Panc1 (cell line): ENCODE measurements at regions not wholly inside any gene's neighbourhood (a gene's known extent, or its start where the extent isn't known, plus 50 kb on each side); places are given as distances from the start of the nearest gene placed in this dataset.

Source experiments
- ATAC-seq: fragments of 200-7000 bp; cut with Tn5 transposase; 2 replicates; pipeline ENCODE4 v1.9.1; 2020; ENCODE audit warnings: mild to moderate bottlenecking, moderate library complexity
- BruUV-seq: library from RNA; stranded (reverse); fragments of 400-500 nt; replicated peaks from 2 replicates; lab custom pipeline; 2021; lab: Mats Ljungman, UMichigan
- CTCF ChIA-PET: fragments of 300-600 bp; sonication (Branson Sonifier 250); formaldehyde crosslinking; loops from one replicate; lab custom pipeline; 2022; ENCODE audit warnings: antibody characterized with exemption; lab: Charles Lee
- POLR2A ChIA-PET: fragments of 300-600 bp; sonication (Branson Sonifier 250); formaldehyde crosslinking; loops from one replicate; lab custom pipeline; 2022; ENCODE audit warnings: antibody characterized with exemption; lab: Charles Lee
- DNase-seq: peaks from one replicate; pipeline ENCODE4 v3.0.0-alpha.2; 2010; ENCODE audit warnings: low read depth, low spot score
- H3K27ac ChIP-seq: 2 replicates; pipeline ENCODE4 v1.5.1; 2011; ENCODE audit warnings: mild to moderate bottlenecking, low read length, inconsistent platforms
- H3K27me3 ChIP-seq: fragments of 200-500 bp; sonication (Bioruptor generic); 2 replicates; pipeline ENCODE4 v1.6.0; 2014; ENCODE audit warnings: low read length, inconsistent platforms; ENCODE audit not compliant: control insufficient read depth, insufficient read depth
- H3K36me3 ChIP-seq: fragments of 200-500 bp; sonication (Bioruptor generic); 2 replicates; pipeline ENCODE4 v1.5.1; 2014; ENCODE audit warnings: inconsistent platforms, mild to moderate bottlenecking, low read length, moderate library complexity; ENCODE audit not compliant: control insufficient read depth, insufficient read depth
- H3K4me1 ChIP-seq: 2 replicates; pipeline ENCODE4 v1.5.1; 2011; ENCODE audit warnings: inconsistent platforms, mild to moderate bottlenecking, low read length, moderate library complexity; ENCODE audit not compliant: control insufficient read depth, insufficient read depth
- H3K4me3 ChIP-seq, 2 experiments: 2 replicates each; pipeline ENCODE4 v1.5.1; 2011 to 2012; ENCODE audit warnings: low read depth in 2 of 2, low read length in 2 of 2, mild to moderate bottlenecking in 2 of 2, inconsistent platforms in 1 of 2, moderate library complexity in 1 of 2
- H3K9me3 ChIP-seq: fragments of 200-500 bp; sonication (Bioruptor generic); 2 replicates; pipeline ENCODE4 v1.5.1; 2014; ENCODE audit warnings: low read depth, mild to moderate bottlenecking, inconsistent platforms, low read length, moderate library complexity; ENCODE audit not compliant: control insufficient read depth, insufficient read depth
- POLR2AphosphoS5 ChIP-seq: IDR thresholded peaks from 2 replicates; pipeline ENCODE4 v1.6.1; 2012; ENCODE audit warnings: mild to moderate bottlenecking, low read depth, low read length, moderate library complexity
- SIN3A ChIP-seq: IDR thresholded peaks from 2 replicates; pipeline ENCODE4 v1.6.1; 2012; ENCODE audit warnings: low read depth, mild to moderate bottlenecking, low read length, moderate library complexity, borderline replicate concordance; ENCODE audit not compliant: insufficient read depth
- TCF7L2 ChIP-seq: IDR thresholded peaks from 2 replicates; pipeline ENCODE4 v1.6.1; 2011; ENCODE audit warnings: mild to moderate bottlenecking, low read depth, low read length, inconsistent platforms
- in situ Hi-C: cut with HindIII; loops from 2 replicates; pipeline ENCODE4 v1.10.0; 2016; ENCODE audit warnings: low sequenced_read_pairs, low pct_unique_long_range_greater_than_20kb
- intact Hi-C: fragments of 100-400 bp; cut with micrococcal nuclease; formaldehyde crosslinking; loops from one replicate; pipeline ENCODE4 v1.10.0; 2022; ENCODE audit not compliant: unreplicated experiment
- TF ChIP-seq, protein P1 (sequence below): fragments of 450-650 bp; IDR thresholded peaks from 2 replicates; pipeline ENCODE4 v1.5.1; 2017; ENCODE audit warnings: mild to moderate bottlenecking
- TF ChIP-seq, protein P2 (sequence below), 2 experiments: IDR thresholded peaks; 2 replicates each; pipeline ENCODE4 v1.6.1; 2011 to 2012; ENCODE audit warnings: low read depth in 2 of 2, control low read depth in 1 of 2, low read length in 1 of 2, mild to moderate bottlenecking in 1 of 2, moderate library complexity in 1 of 2; ENCODE audit not compliant: insufficient read depth in 1 of 2

DNA sequence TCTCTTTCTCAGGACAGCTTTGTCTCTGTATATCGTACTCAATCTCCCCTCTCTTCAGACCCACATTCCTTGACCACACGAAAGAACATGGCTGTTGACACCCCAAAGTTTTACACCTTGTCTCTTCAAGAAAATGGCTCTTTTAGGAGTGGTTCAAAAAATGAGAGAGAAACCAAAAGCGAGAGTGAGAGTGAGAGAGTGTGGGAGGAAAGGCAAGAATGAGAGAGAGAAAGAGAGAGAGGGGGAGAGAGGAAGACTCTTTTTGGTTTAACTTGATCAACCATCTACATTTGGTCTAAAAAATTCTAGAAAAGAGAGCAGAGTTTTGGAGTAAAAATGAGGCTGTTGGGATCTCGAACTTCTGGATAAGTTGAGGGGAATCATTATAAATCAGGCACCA, 581.8 kb upstream of the WWC1 start:
- Histone ChIP-seq H3K4me3 (no peak overlapping the region), H3K27ac (no peak overlapping the region), H3K4me1 (no peaks in the 10 kb centered on the region), H3K27me3 (no peaks in the 10 kb centered on the region), H3K9me3 (no peaks in the 10 kb centered on the region), H3K36me3 (no peaks in the 10 kb centered on the region)
- ChIA-PET POLR2A (no interaction called here), CTCF (no interaction called here)
- TF ChIP-seq SIN3A (no peak), POLR2AphosphoS5 (no peak), TCF7L2 (no peak)
- TF ChIP-seq, protein P1, sequence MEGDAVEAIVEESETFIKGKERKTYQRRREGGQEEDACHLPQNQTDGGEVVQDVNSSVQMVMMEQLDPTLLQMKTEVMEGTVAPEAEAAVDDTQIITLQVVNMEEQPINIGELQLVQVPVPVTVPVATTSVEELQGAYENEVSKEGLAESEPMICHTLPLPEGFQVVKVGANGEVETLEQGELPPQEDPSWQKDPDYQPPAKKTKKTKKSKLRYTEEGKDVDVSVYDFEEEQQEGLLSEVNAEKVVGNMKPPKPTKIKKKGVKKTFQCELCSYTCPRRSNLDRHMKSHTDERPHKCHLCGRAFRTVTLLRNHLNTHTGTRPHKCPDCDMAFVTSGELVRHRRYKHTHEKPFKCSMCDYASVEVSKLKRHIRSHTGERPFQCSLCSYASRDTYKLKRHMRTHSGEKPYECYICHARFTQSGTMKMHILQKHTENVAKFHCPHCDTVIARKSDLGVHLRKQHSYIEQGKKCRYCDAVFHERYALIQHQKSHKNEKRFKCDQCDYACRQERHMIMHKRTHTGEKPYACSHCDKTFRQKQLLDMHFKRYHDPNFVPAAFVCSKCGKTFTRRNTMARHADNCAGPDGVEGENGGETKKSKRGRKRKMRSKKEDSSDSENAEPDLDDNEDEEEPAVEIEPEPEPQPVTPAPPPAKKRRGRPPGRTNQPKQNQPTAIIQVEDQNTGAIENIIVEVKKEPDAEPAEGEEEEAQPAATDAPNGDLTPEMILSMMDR = no peak
- TF ChIP-seq, protein P2, sequence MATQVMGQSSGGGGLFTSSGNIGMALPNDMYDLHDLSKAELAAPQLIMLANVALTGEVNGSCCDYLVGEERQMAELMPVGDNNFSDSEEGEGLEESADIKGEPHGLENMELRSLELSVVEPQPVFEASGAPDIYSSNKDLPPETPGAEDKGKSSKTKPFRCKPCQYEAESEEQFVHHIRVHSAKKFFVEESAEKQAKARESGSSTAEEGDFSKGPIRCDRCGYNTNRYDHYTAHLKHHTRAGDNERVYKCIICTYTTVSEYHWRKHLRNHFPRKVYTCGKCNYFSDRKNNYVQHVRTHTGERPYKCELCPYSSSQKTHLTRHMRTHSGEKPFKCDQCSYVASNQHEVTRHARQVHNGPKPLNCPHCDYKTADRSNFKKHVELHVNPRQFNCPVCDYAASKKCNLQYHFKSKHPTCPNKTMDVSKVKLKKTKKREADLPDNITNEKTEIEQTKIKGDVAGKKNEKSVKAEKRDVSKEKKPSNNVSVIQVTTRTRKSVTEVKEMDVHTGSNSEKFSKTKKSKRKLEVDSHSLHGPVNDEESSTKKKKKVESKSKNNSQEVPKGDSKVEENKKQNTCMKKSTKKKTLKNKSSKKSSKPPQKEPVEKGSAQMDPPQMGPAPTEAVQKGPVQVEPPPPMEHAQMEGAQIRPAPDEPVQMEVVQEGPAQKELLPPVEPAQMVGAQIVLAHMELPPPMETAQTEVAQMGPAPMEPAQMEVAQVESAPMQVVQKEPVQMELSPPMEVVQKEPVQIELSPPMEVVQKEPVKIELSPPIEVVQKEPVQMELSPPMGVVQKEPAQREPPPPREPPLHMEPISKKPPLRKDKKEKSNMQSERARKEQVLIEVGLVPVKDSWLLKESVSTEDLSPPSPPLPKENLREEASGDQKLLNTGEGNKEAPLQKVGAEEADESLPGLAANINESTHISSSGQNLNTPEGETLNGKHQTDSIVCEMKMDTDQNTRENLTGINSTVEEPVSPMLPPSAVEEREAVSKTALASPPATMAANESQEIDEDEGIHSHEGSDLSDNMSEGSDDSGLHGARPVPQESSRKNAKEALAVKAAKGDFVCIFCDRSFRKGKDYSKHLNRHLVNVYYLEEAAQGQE (IDR thresholded peaks at IDR 0.05; ENCODE audit: insufficient read depth in 1 of 2, low read depth in 2 of 2, low read length in 1 of 2) = no peak
- in situ Hi-C loops = no loop called here
- no peak for ATAC-seq
- intact Hi-C loops = no loop called here
- BruUV-seq = no TSS peak
- no peak for DNase-seq

DNA sequence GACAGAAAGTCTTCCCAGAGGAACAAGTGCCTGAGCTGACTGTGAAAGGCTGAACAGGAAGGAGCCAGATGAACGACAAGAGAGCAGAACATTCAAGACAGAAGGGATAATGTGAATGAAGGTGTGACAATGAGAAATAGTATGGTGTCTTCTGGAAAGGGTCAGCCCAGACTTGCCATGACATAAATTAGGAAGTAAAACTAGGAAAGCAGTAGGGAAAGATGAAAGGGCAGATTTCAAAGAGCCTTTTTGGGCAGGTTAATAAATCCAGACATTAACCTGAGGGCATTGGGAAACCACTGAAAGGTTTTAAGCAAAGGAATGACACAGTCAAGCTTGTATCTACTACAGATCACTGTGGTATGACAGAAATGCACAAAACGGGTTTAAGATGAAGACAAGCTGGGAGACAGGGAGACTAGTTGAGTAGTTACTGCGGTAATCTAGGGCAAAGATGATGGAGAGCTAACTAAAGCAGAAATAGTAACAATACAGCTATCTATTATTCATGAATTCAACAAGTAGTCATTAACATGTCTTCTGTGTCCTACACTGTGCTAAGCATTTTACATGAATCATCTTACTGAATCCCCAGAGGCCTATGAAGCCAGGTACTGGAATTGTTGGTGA, 580.9 kb upstream of the WWC1 start:
- DNase-seq = no peak
- in situ Hi-C loops = no loop called here
- no TSS peak for BruUV-seq

More for the DNA sequence above, 580.9 kb upstream of the WWC1 start:
- no peaks in the 10 kb centered on the region for H3K36me3 ChIP-seq
- H3K4me3 ChIP-seq = no peak overlapping the region
- no peaks in the 10 kb centered on the region for H3K9me3 ChIP-seq
- H3K27me3 ChIP-seq = no peaks in the 10 kb centered on the region
- ChIA-PET POLR2A (no interaction called here), CTCF (no interaction called here)
- H3K4me1 ChIP-seq = no peaks in the 10 kb centered on the region
- no peak for ATAC-seq
- TF ChIP-seq TCF7L2 = no peak
- TF ChIP-seq, protein P2 (IDR thresholded peaks at IDR 0.05; ENCODE audit: insufficient read depth in 1 of 2, low read depth in 2 of 2, low read length in 1 of 2) = no peak
- TF ChIP-seq, protein P1 = no peak
- TF ChIP-seq SIN3A = no peak
- TF ChIP-seq POLR2AphosphoS5 = no peak
- no peak overlapping the region for H3K27ac ChIP-seq
- intact Hi-C loops = no loop called here
